GM12891 (cell line): ENCODE measurements at regions not wholly inside any gene's neighbourhood (a gene's known extent, or its start where the extent isn't known, plus 50 kb on each side); places are given as distances from the start of the nearest gene placed in this dataset.

Source experiments
- DNase-seq: peaks from one replicate; pipeline ENCODE4 v3.0.0; 2011; ENCODE audit warnings: low spot score; ENCODE audit not compliant: insufficient read length
- FAIRE-seq: peaks from 2 replicates; lab custom pipeline; 2011; peaks lifted over from hg19 to GRCh38; lab: Jason Lieb, UNC
- PAX5 ChIP-seq: IDR thresholded peaks from 2 replicates; pipeline ENCODE4 v1.6.1; 2011; ENCODE audit warnings: low read length, moderate library complexity, mild to moderate bottlenecking; ENCODE audit not compliant: insufficient read depth, severe bottlenecking
- POLR2A ChIP-seq: IDR thresholded peaks from 2 replicates; pipeline ENCODE4 v1.6.1; 2011; ENCODE audit warnings: low read depth, low read length, control low read depth
- POLR2AphosphoS5 ChIP-seq: IDR thresholded peaks from 2 replicates; pipeline ENCODE4 v1.6.1; 2011; ENCODE audit warnings: low read depth, low read length, control low read depth
- POU2F2 ChIP-seq: IDR thresholded peaks from 2 replicates; pipeline ENCODE4 v1.6.1; 2011; ENCODE audit warnings: low read depth, mild to moderate bottlenecking, control low read depth, low read length, moderate library complexity
- SPI1 ChIP-seq: IDR thresholded peaks from 2 replicates; pipeline ENCODE4 v1.6.1; 2011; ENCODE audit warnings: low read depth, low read length, control low read depth
- TAF1 ChIP-seq: IDR thresholded peaks from 2 replicates; pipeline ENCODE4 v1.6.1; 2011; ENCODE audit warnings: low read depth, low read length, control low read depth

GRCh38 chr3:104584682-104585081 is 782.0 kb upstream of the ALCAM start:
- TF ChIP-seq POLR2A (no peak), POU2F2 (no peak), POLR2AphosphoS5 (no peak), SPI1 (no peak), PAX5 (no peak)
- FAIRE-seq = no peak
- DNase-seq = no peak

- no peak for TF ChIP-seq POLR2A
- no peak for TF ChIP-seq SPI1
- no peak for TF ChIP-seq TAF1
- no peak for TF ChIP-seq POU2F2
- TF ChIP-seq PAX5 = no peak
- no peak for TF ChIP-seq POLR2AphosphoS5
- no peak for DNase-seq
- no peak for FAIRE-seq
Observed at GRCh38 chr3:104586344-104586743, 780.4 kb upstream of the ALCAM start.

- TF ChIP-seq POLR2AphosphoS5 (no peak), POU2F2 (no peak), PAX5 (no peak), SPI1 (no peak), TAF1 (no peak), POLR2A (no peak)
- DNase-seq (no peak), FAIRE-seq (no peak)
Observed at GRCh38 chr3:104588442-104588841, 778.3 kb upstream of the ALCAM start.

GRCh38 chr3:104591776-104592175 is 774.9 kb upstream of the ALCAM start:
- no peak for DNase-seq
- FAIRE-seq = no peak

GRCh38 chr3:104594491-104594890 is 772.2 kb upstream of the ALCAM start:
- no peak for TF ChIP-seq POLR2AphosphoS5
- no peak for TF ChIP-seq SPI1
- no peak for TF ChIP-seq TAF1
- TF ChIP-seq POLR2A = no peak
- no peak for TF ChIP-seq POU2F2
- no peak for TF ChIP-seq PAX5
- DNase-seq (no peak), FAIRE-seq (no peak)

More at GRCh38 chr3:104591776-104592175, 774.9 kb upstream of the ALCAM start:
- TF ChIP-seq TAF1 = no peak
- no peak for TF ChIP-seq POU2F2
- no peak for TF ChIP-seq PAX5
- TF ChIP-seq SPI1 = no peak
- no peak for TF ChIP-seq POLR2AphosphoS5
- TF ChIP-seq POLR2A = no peak

- FAIRE-seq (no peak), DNase-seq (no peak)
- no peak for TF ChIP-seq SPI1
- no peak for TF ChIP-seq POLR2A
- no peak for TF ChIP-seq POU2F2
- TF ChIP-seq POLR2AphosphoS5 = no peak
- no peak for TF ChIP-seq TAF1
Observed at GRCh38 chr3:104596054-104596453, 770.7 kb upstream of the ALCAM start.

GRCh38 chr3:104596551-104596950 is 770.2 kb upstream of the ALCAM start:
- DNase-seq (no peak), FAIRE-seq (peak; percentile 85)
- TF ChIP-seq TAF1 (no peak), POLR2A (no peak)

GRCh38 chr3:104598848-104599511 is 767.7 kb upstream of the ALCAM start:
- no peak for FAIRE-seq
- DNase-seq = no peak

GRCh38 chr3:104604326-104605010 is 762.2 kb upstream of the ALCAM start:
- DNase-seq (no peak), FAIRE-seq (no peak)
- TF ChIP-seq POU2F2 = no peak
- no peak for TF ChIP-seq POLR2AphosphoS5
- no peak for TF ChIP-seq POLR2A
- TF ChIP-seq TAF1 = no peak

More at GRCh38 chr3:104598848-104599511, 767.7 kb upstream of the ALCAM start:
- TF ChIP-seq POU2F2 (no peak), TAF1 (no peak), SPI1 (no peak), POLR2A (no peak), POLR2AphosphoS5 (no peak), PAX5 (no peak)

- DNase-seq (no peak), FAIRE-seq (no peak)
- TF ChIP-seq TAF1 (no peak), SPI1 (no peak), POU2F2 (no peak), PAX5 (no peak), POLR2A (no peak), POLR2AphosphoS5 (no peak)
Observed at GRCh38 chr3:104606812-104607211, 759.9 kb upstream of the ALCAM start.
